ENCODE measurements at regions not wholly inside any gene's neighbourhood (a gene's known extent, or its start where the extent isn't known, plus 50 kb on each side); places are given as distances from the start of the nearest gene placed in this dataset.
A peak's percentile ranks its signal among the peaks of the same experiment; 100 is the strongest.

DNA sequence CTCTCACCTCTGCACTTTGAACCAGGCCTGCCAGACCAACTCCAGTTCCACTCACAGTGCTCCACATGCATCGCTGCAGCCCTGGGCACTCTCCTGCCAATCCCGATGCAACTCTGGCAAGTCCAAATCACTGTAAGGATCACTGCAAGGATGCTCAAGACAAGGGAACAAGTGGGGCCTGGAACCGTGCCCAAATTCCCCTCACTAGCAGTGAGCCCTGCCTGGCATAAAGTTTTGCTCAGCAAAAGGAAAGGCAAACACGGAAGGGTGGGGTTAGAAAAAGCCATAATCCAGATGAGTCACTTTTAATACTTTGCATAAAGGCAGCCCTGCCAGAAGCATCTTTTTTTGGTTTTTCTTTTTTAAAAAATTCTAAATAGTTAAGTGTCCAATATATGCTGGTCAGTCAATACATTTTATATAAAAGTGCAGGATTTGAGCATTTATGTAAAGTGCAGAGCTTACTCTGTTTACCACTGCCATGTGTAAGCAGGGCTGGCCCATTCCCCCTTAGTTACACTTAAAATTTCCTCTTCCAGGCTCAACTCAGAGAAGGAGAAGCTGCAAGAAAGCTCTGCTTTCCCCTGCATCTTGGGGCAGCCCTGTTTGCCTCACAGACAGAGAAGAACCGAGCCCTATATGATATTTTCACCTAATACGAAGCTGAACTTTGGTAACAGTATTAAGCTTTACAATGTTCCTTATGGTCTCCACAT, 102.2 kb downstream of the CD47 start:
- H3K4me1 ChIP-seq: peaks cover 22% of the 10 kb centered on the region
- no peak overlapping the region for H3K4me3 ChIP-seq
- peak overlapping the region in 3 of 4 donors; percentile 15 to 85 (median 70) for H3K27ac ChIP-seq
- intact Hi-C loops (cut with DNase I): no loop called here
- no peaks in the 10 kb centered on the region for H3K36me3 ChIP-seq (replicated peaks in 1 of 2; ENCODE audit: insufficient read depth in 1 of 2, low read depth in 2 of 2)
- H3K9me3 ChIP-seq: no peaks in the 10 kb centered on the region
- DNase-seq (peak; percentile 23 to 66 (median 30)), ATAC-seq (no peak)
- WGBS, 2 donors: 50 to 53% methylated on average over 6 of the region's 6 CpGs
- TF ChIP-seq, protein P1, sequence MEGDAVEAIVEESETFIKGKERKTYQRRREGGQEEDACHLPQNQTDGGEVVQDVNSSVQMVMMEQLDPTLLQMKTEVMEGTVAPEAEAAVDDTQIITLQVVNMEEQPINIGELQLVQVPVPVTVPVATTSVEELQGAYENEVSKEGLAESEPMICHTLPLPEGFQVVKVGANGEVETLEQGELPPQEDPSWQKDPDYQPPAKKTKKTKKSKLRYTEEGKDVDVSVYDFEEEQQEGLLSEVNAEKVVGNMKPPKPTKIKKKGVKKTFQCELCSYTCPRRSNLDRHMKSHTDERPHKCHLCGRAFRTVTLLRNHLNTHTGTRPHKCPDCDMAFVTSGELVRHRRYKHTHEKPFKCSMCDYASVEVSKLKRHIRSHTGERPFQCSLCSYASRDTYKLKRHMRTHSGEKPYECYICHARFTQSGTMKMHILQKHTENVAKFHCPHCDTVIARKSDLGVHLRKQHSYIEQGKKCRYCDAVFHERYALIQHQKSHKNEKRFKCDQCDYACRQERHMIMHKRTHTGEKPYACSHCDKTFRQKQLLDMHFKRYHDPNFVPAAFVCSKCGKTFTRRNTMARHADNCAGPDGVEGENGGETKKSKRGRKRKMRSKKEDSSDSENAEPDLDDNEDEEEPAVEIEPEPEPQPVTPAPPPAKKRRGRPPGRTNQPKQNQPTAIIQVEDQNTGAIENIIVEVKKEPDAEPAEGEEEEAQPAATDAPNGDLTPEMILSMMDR (IDR thresholded peaks at IDR 0.05): no peak
- TF ChIP-seq POLR2A (IDR thresholded peaks at IDR 0.05): no peak
- H3K27me3 ChIP-seq: no peaks in the 10 kb centered on the region

DNA sequence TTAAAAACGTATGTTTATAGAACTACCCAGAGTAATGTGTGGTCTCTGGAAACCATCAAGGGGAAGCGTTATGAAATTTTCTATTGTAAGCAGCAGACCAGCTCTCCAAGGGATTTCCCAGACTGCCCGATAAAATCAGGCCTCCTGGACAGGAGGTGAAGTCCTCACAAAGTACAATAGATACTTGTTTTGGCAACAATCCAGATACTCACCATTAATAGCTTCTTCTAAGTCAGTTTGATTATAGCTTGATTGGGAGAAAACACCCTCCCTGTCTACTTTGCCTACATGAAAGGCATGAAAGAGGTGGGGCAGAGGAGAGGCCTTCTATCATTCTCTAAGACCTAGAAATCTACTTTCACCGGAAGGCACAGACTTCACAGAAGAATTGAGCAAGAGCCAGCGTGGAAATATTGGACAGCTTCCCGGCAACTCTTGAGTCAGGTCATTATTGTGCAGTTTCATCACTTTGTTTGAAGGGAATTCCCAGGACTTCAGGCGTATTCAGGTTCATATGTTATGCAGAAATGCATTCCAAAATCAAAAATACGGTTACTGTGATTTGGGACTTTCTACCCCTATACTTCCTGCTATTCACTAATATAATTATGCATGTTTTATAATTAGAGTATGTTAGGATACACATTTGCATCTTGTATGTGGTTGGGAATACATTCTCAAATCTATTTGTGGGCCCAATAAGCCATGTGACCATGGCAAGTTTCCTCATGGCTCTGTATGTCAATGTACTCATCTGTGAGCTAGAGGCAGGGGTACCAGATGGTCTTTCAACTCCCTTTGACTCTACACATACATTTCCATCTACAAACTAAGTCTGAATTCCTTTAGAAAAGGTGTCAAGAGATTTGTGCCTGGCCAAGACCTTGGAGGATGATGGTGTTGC, 103.5 kb downstream of the CD47 start:
- WGBS, 2 donors: 37 to 38% methylated on average over 8 of the region's 8 CpGs
- ATAC-seq (peak; percentile 85), DNase-seq (peak; percentile 66 to 86 (median 75))
- no peak overlapping the region for H3K4me3 ChIP-seq
- H3K9me3 ChIP-seq: no peaks in the 10 kb centered on the region
- intact Hi-C loops (cut with DNase I): no loop called here
- no peaks in the 10 kb centered on the region for H3K36me3 ChIP-seq (replicated peaks in 1 of 2; ENCODE audit: insufficient read depth in 1 of 2, low read depth in 2 of 2)
- peak overlapping the region; percentile 25 to 85 (median 63) for H3K27ac ChIP-seq
- TF ChIP-seq, protein P1 (IDR thresholded peaks at IDR 0.05): no peak
- no peak for TF ChIP-seq POLR2A (IDR thresholded peaks at IDR 0.05)
- peaks cover 22% of the 10 kb centered on the region for H3K4me1 ChIP-seq
- no peaks in the 10 kb centered on the region for H3K27me3 ChIP-seq

DNA sequence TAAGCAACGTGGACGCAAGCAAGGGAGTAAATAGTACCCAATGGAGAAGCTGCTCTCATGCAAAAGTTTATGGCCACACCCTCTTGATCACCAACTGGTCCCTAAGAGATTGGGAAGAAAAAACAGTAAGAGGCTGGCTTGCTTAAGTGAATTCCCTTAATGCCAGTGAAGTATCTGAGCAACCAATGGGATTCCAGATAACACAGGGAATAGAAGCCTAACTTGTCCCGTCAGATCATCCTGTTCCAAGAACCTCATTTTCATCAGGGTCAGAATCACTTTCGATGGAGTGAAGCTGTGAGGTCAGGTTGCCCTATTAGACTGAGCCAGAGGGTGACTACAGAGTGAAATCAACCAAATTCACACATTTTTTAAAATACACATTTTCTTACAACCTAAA, 104.3 kb downstream of the CD47 start:
- TF ChIP-seq, protein P1 (IDR thresholded peaks at IDR 0.05): no peak
- TF ChIP-seq POLR2A (IDR thresholded peaks at IDR 0.05): no peak
- intact Hi-C loops (cut with DNase I): no loop called here
- Histone ChIP-seq H3K4me1 (peaks cover 26% of the 10 kb centered on the region), H3K27me3 (no peaks in the 10 kb centered on the region), H3K36me3 (replicated peaks in 1 of 2; ENCODE audit: insufficient read depth in 1 of 2, low read depth in 2 of 2) (no peaks in the 10 kb centered on the region), H3K9me3 (no peaks in the 10 kb centered on the region), H3K4me3 (no peak overlapping the region), H3K27ac (peak overlapping the region; percentile 25 to 85 (median 63))
- WGBS, 2 donors: 64 to 69% methylated on average over 4 of the region's 4 CpGs
- ATAC-seq (no peak), DNase-seq (no peak)

DNA sequence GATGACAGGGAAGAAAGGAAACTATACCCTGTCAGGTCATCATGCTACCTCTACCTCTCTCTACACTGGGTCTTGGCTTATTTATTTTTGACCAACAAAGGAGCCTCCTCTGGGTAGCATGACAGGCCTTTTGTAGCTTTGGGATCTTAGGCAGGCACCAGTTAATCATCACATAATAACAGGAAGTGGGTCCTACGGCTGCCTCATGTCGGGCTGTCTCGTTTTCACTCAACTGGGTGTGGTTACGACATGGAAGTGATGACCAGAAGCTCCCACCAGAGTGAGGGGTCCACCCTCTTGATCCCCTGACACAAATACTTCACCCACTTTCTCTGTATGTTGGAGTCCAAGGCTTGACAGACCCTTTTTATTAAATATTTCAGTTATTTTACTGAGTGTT, 105.3 kb downstream of the CD47 start:
- WGBS, 2 donors: 32 to 62% methylated on average over 4 of the region's 4 CpGs
- H3K36me3 ChIP-seq (replicated peaks in 1 of 2; ENCODE audit: insufficient read depth in 1 of 2, low read depth in 2 of 2): no peaks in the 10 kb centered on the region
- H3K9me3 ChIP-seq: no peaks in the 10 kb centered on the region
- H3K4me3 ChIP-seq: no peak overlapping the region
- H3K4me1 ChIP-seq: peaks cover 28% of the 10 kb centered on the region
- ATAC-seq (no peak), DNase-seq (peak in 1 of 4 donors; percentile 43)
- H3K27me3 ChIP-seq: no peaks in the 10 kb centered on the region
- intact Hi-C loops (cut with DNase I): no loop called here
- peak overlapping the region in 1 of 4 donors; percentile 85 for H3K27ac ChIP-seq
- TF ChIP-seq POLR2A (IDR thresholded peaks at IDR 0.05): no peak
- TF ChIP-seq, protein P1 (IDR thresholded peaks at IDR 0.05): no peak

All from body of pancreas (tissue), 4 donors.